ENCODE measurements at regions not wholly inside any gene's neighbourhood (a gene's known extent, or its start where the extent isn't known, plus 50 kb on each side); places are given as distances from the start of the nearest gene placed in this dataset.

- no peaks in the 10 kb centered on the region for H3K4me1 ChIP-seq (ENCODE audit: low read depth, poor library complexity, severe bottlenecking)
- no peak overlapping the region for H3K9ac ChIP-seq
- H3K36me3 ChIP-seq (ENCODE audit: insufficient read depth), result no peaks in the 10 kb centered on the region
- H3K79me2 ChIP-seq (ENCODE audit: insufficient read depth, low read depth), result no peaks in the 10 kb centered on the region
- no peaks in the 10 kb centered on the region for H4K20me1 ChIP-seq (ENCODE audit: insufficient read depth)
- TF ChIP-seq CTCF (conservative IDR thresholded peaks at IDR 0.05; ENCODE audit: low read depth, low read length), result no peak
- no peak overlapping the region for H3K4me3 ChIP-seq (IDR thresholded peaks at IDR 0.05; ENCODE audit: insufficient read depth, low read depth, low read length)
- H3K4me2 ChIP-seq, result no peak overlapping the region
- no peak overlapping the region for H2AFZ ChIP-seq (ENCODE audit: low read depth)
- no peak overlapping the region for H3K27ac ChIP-seq
- H3K27me3 ChIP-seq (ENCODE audit: insufficient read depth, low read depth), result no peaks in the 10 kb centered on the region
These were observed 58.6 kb upstream of the DOCK10 start for GRCh38 chr2:225100856-225101294.

GRCh38 chr2:225100269-225100668 lies 58.0 kb upstream of the DOCK10 start:
- Histone ChIP-seq H3K4me1 (ENCODE audit: low read depth, poor library complexity, severe bottlenecking) (no peaks in the 10 kb centered on the region), H3K4me3 (IDR thresholded peaks at IDR 0.05; ENCODE audit: insufficient read depth, low read depth, low read length) (no peak overlapping the region), H3K79me2 (ENCODE audit: insufficient read depth, low read depth) (no peaks in the 10 kb centered on the region), H3K27ac (no peak overlapping the region), H2AFZ (ENCODE audit: low read depth) (no peak overlapping the region), H3K36me3 (ENCODE audit: insufficient read depth) (no peaks in the 10 kb centered on the region), H3K4me2 (no peak overlapping the region), H3K9ac (no peak overlapping the region), H3K27me3 (ENCODE audit: insufficient read depth, low read depth) (no peaks in the 10 kb centered on the region), H4K20me1 (ENCODE audit: insufficient read depth) (no peaks in the 10 kb centered on the region)
- no peak for TF ChIP-seq CTCF (conservative IDR thresholded peaks at IDR 0.05; ENCODE audit: low read depth, low read length)

- Histone ChIP-seq H3K4me1 (ENCODE audit: low read depth, poor library complexity, severe bottlenecking) (no peaks in the 10 kb centered on the region), H4K20me1 (ENCODE audit: insufficient read depth) (no peaks in the 10 kb centered on the region), H3K27me3 (ENCODE audit: insufficient read depth, low read depth) (no peaks in the 10 kb centered on the region), H3K27ac (no peak overlapping the region), H3K4me2 (no peak overlapping the region), H3K9ac (no peak overlapping the region), H2AFZ (ENCODE audit: low read depth) (no peak overlapping the region), H3K36me3 (ENCODE audit: insufficient read depth) (no peaks in the 10 kb centered on the region), H3K4me3 (IDR thresholded peaks at IDR 0.05; ENCODE audit: insufficient read depth, low read depth, low read length) (no peak overlapping the region), H3K79me2 (ENCODE audit: insufficient read depth, low read depth) (no peaks in the 10 kb centered on the region)
- TF ChIP-seq CTCF (conservative IDR thresholded peaks at IDR 0.05; ENCODE audit: low read depth, low read length), result no peak
These were observed 54.8 kb upstream of the DOCK10 start for GRCh38 chr2:225097035-225097434.
